ENCODE measurements at regions not wholly inside any gene's neighbourhood (a gene's known extent, or its start where the extent isn't known, plus 50 kb on each side); places are given as distances from the start of the nearest gene placed in this dataset.

- TF ChIP-seq CTCF (IDR thresholded peaks at IDR 0.05; ENCODE audit: low read depth, low read length, missing input control) (no peak), REST (IDR thresholded peaks at IDR 0.05) (no peak), TAF1 (conservative IDR thresholded peaks at IDR 0.05) (no peak), ZBTB33 (IDR thresholded peaks at IDR 0.05) (no peak), ATF3 (IDR thresholded peaks at IDR 0.05) (no peak), YY1 (IDR thresholded peaks at IDR 0.05) (no peak), JUND (IDR thresholded peaks at IDR 0.05) (no peak), RAD21 (IDR thresholded peaks at IDR 0.05) (no peak), MAX (IDR thresholded peaks at IDR 0.05) (no peak)
These were observed 104.6 kb upstream of the ADRA1B start for GRCh38 chr5:159811712-159812111.
